Neural crest cell (in vitro differentiated cells): ENCODE measurements at regions not wholly inside any gene's neighbourhood (a gene's known extent, or its start where the extent isn't known, plus 50 kb on each side); places are given as distances from the start of the nearest gene placed in this dataset.

Experiments used
- DNase-seq: peaks from one replicate; pipeline ENCODE4 v3.0.0; 2021; ENCODE audit warnings: low read depth, mixed read lengths, low spot score
- H3K27ac Mint-ChIP-seq: one replicate; pipeline ENCODE4 v1.8.0; 2021; ENCODE audit warnings: mild to moderate bottlenecking, mixed read lengths; ENCODE audit not compliant: unreplicated experiment
- H3K27me3 Mint-ChIP-seq: 2 replicates; pipeline ENCODE4 v1.8.0; 2021; ENCODE audit warnings: low read depth, mild to moderate bottlenecking, mixed read lengths
- H3K36me3 Mint-ChIP-seq: 2 replicates; pipeline ENCODE4 v1.8.0; 2021; ENCODE audit warnings: low read depth, mild to moderate bottlenecking, mixed read lengths
- H3K4me1 Mint-ChIP-seq: 2 replicates; pipeline ENCODE4 v1.8.0; 2021; ENCODE audit warnings: mixed read lengths
- H3K4me3 Mint-ChIP-seq: one replicate; pipeline ENCODE4 v1.8.0; 2021; ENCODE audit warnings: mild to moderate bottlenecking, mixed read lengths
- H3K9me3 Mint-ChIP-seq: 2 replicates; pipeline ENCODE4 v1.8.0; 2021; ENCODE audit warnings: mixed read lengths
- CTCF ChIP-seq: fragments of 200-600 bp; sonication (generic); conservative IDR thresholded peaks from 2 replicates; pipeline ENCODE4 v1.5.0; 2021; ENCODE audit warnings: antibody characterized with exemption, mild to moderate bottlenecking

GRCh38 chr3:103002425-103003176 is 567.8 kb downstream of the ZPLD1 start:
- no peak overlapping the region for H3K27ac Mint-ChIP-seq
- TF ChIP-seq CTCF = no peak
- H3K27me3 Mint-ChIP-seq = no peaks in the 10 kb centered on the region
- no peaks in the 10 kb centered on the region for H3K36me3 Mint-ChIP-seq
- DNase-seq = no peak
- H3K4me1 Mint-ChIP-seq = no peaks in the 10 kb centered on the region
- H3K4me3 Mint-ChIP-seq = no peak overlapping the region
- H3K9me3 Mint-ChIP-seq = peaks cover 4% of the 10 kb centered on the region

GRCh38 chr3:103006526-103007183 is 571.8 kb downstream of the ZPLD1 start:
- DNase-seq = no peak
- Mint-ChIP-seq H3K27ac (no peak overlapping the region), H3K4me1 (no peaks in the 10 kb centered on the region), H3K4me3 (no peak overlapping the region), H3K27me3 (no peaks in the 10 kb centered on the region), H3K9me3 (peaks cover 11% of the 10 kb centered on the region), H3K36me3 (peaks cover 3% of the 10 kb centered on the region)
- no peak for TF ChIP-seq CTCF

GRCh38 chr3:103009609-103010008 is 574.8 kb downstream of the ZPLD1 start:
- no peak for TF ChIP-seq CTCF
- no peak overlapping the region for H3K4me3 Mint-ChIP-seq
- H3K9me3 Mint-ChIP-seq = peaks cover 11% of the 10 kb centered on the region
- peaks cover 3% of the 10 kb centered on the region for H3K36me3 Mint-ChIP-seq
- H3K4me1 Mint-ChIP-seq = no peaks in the 10 kb centered on the region
- DNase-seq = no peak
- H3K27ac Mint-ChIP-seq = no peak overlapping the region
- no peaks in the 10 kb centered on the region for H3K27me3 Mint-ChIP-seq

- Mint-ChIP-seq H3K36me3 (no peaks in the 10 kb centered on the region), H3K9me3 (no peaks in the 10 kb centered on the region), H3K27ac (no peak overlapping the region), H3K4me3 (no peak overlapping the region), H3K27me3 (no peaks in the 10 kb centered on the region), H3K4me1 (no peaks in the 10 kb centered on the region)
- no peak for TF ChIP-seq CTCF
- DNase-seq = no peak
Observed at GRCh38 chr3:103025880-103026279, 591.1 kb downstream of the ZPLD1 start.

- Mint-ChIP-seq H3K27ac (no peak overlapping the region), H3K36me3 (no peaks in the 10 kb centered on the region), H3K4me3 (no peak overlapping the region), H3K27me3 (no peaks in the 10 kb centered on the region), H3K4me1 (no peaks in the 10 kb centered on the region), H3K9me3 (no peaks in the 10 kb centered on the region)
- DNase-seq = no peak
- TF ChIP-seq CTCF = no peak
Observed at GRCh38 chr3:103033841-103034240, 599.0 kb downstream of the ZPLD1 start.
